Osteoblast (primary cell): ENCODE measurements at regions not wholly inside any gene's neighbourhood (a gene's known extent, or its start where the extent isn't known, plus 50 kb on each side); places are given as distances from the start of the nearest gene placed in this dataset.

ENCODE experiments used
- DNase-seq: peaks from one replicate; pipeline ENCODE4 v3.0.0; 2011; ENCODE audit warnings: low spot score, mixed read lengths; ENCODE audit not compliant: insufficient read length; ENCODE audit errors: missing footprints
- H2AFZ ChIP-seq: 2 replicates; pipeline ENCODE4 v1.6.0; 2011; ENCODE audit warnings: mild to moderate bottlenecking, low read length
- H3K27ac ChIP-seq: 2 replicates; pipeline ENCODE4 v1.5.1; 2011; ENCODE audit warnings: mild to moderate bottlenecking, low read depth, low read length, moderate library complexity
- H3K27me3 ChIP-seq: 2 replicates; pipeline ENCODE4 v1.6.0; 2012; ENCODE audit warnings: mild to moderate bottlenecking, control low read depth, inconsistent platforms, low read length, moderate library complexity; ENCODE audit not compliant: insufficient read depth
- H3K36me3 ChIP-seq: 2 replicates; pipeline ENCODE4 v1.5.1; 2011; ENCODE audit warnings: mild to moderate bottlenecking, low read length, control low read depth, moderate library complexity; ENCODE audit not compliant: insufficient read depth
- H3K4me1 ChIP-seq: 2 replicates; pipeline ENCODE4 v1.5.1; 2011; ENCODE audit warnings: mild to moderate bottlenecking, low read length, control low read depth, moderate library complexity; ENCODE audit not compliant: insufficient read depth
- H3K4me2 ChIP-seq: 2 replicates; pipeline ENCODE4 v1.6.0; 2011; ENCODE audit warnings: mild to moderate bottlenecking, low read length; ENCODE audit not compliant: insufficient read depth
- H3K4me3 ChIP-seq: fragments of 200-600 bp; sonication (generic); 3 replicates; pipeline ENCODE4 v1.5.1; 2012; ENCODE audit warnings: mild to moderate bottlenecking, low read length, inconsistent platforms; ENCODE audit not compliant: insufficient read depth
- H3K79me2 ChIP-seq: 2 replicates; pipeline ENCODE4 v1.6.0; 2012; ENCODE audit warnings: mild to moderate bottlenecking, low read length, control low read depth, inconsistent platforms; ENCODE audit not compliant: insufficient read depth
- H3K9me3 ChIP-seq: 2 replicates; pipeline ENCODE4 v1.5.1; 2011; ENCODE audit warnings: low read depth, low read length, control low read depth
- H4K20me1 ChIP-seq: 2 replicates; pipeline ENCODE4 v1.6.0; 2012; ENCODE audit warnings: mild to moderate bottlenecking, low read length, control low read depth; ENCODE audit not compliant: insufficient read depth
- TF ChIP-seq, protein P1 (sequence below): IDR thresholded peaks from 2 replicates; pipeline ENCODE4 v1.5.1; 2011; ENCODE audit warnings: mild to moderate bottlenecking, low read depth, low read length, moderate library complexity; ENCODE audit errors: extremely low read depth

GRCh38 chr6:221531-222349 lies 70.5 kb upstream of the DUSP22 start:
- Histone ChIP-seq H4K20me1 (no peaks in the 10 kb centered on the region), H3K27ac (peak overlapping the region; percentile 59), H2AFZ (peak overlapping the region; percentile 56), H3K27me3 (no peaks in the 10 kb centered on the region), H3K9me3 (no peaks in the 10 kb centered on the region), H3K4me3 (peak overlapping the region; percentile 56), H3K4me1 (peaks cover 29% of the 10 kb centered on the region), H3K36me3 (no peaks in the 10 kb centered on the region), H3K4me2 (peak overlapping the region; percentile 84), H3K79me2 (no peaks in the 10 kb centered on the region)
- TF ChIP-seq, protein P1, sequence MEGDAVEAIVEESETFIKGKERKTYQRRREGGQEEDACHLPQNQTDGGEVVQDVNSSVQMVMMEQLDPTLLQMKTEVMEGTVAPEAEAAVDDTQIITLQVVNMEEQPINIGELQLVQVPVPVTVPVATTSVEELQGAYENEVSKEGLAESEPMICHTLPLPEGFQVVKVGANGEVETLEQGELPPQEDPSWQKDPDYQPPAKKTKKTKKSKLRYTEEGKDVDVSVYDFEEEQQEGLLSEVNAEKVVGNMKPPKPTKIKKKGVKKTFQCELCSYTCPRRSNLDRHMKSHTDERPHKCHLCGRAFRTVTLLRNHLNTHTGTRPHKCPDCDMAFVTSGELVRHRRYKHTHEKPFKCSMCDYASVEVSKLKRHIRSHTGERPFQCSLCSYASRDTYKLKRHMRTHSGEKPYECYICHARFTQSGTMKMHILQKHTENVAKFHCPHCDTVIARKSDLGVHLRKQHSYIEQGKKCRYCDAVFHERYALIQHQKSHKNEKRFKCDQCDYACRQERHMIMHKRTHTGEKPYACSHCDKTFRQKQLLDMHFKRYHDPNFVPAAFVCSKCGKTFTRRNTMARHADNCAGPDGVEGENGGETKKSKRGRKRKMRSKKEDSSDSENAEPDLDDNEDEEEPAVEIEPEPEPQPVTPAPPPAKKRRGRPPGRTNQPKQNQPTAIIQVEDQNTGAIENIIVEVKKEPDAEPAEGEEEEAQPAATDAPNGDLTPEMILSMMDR = no peak
- peak; percentile 29 for DNase-seq

- Histone ChIP-seq H3K4me1 (peaks cover 31% of the 10 kb centered on the region), H4K20me1 (no peaks in the 10 kb centered on the region), H3K36me3 (no peaks in the 10 kb centered on the region), H2AFZ (no peak overlapping the region), H3K4me3 (peak overlapping the region; percentile 56), H3K27me3 (no peaks in the 10 kb centered on the region), H3K4me2 (peak overlapping the region; percentile 84), H3K27ac (no peak overlapping the region), H3K9me3 (no peaks in the 10 kb centered on the region), H3K79me2 (no peaks in the 10 kb centered on the region)
- DNase-seq = no peak
- TF ChIP-seq, protein P1 = no peak
Measured at GRCh38 chr6:222468-222867, 69.8 kb upstream of the DUSP22 start.

- Histone ChIP-seq H3K79me2 (no peaks in the 10 kb centered on the region), H3K27me3 (peaks cover 4% of the 10 kb centered on the region), H2AFZ (no peak overlapping the region), H3K9me3 (no peaks in the 10 kb centered on the region), H3K4me1 (peaks cover 36% of the 10 kb centered on the region), H4K20me1 (no peaks in the 10 kb centered on the region), H3K4me2 (no peak overlapping the region), H3K36me3 (no peaks in the 10 kb centered on the region), H3K4me3 (no peak overlapping the region), H3K27ac (no peak overlapping the region)
- DNase-seq = no peak
- TF ChIP-seq, protein P1 = no peak
Measured at GRCh38 chr6:223136-223535, 69.2 kb upstream of the DUSP22 start.

GRCh38 chr6:223763-224162 lies 68.5 kb upstream of the DUSP22 start:
- DNase-seq = no peak
- Histone ChIP-seq H3K27me3 (peaks cover 6% of the 10 kb centered on the region), H4K20me1 (no peaks in the 10 kb centered on the region), H3K4me3 (no peak overlapping the region), H3K36me3 (no peaks in the 10 kb centered on the region), H3K4me1 (peaks cover 36% of the 10 kb centered on the region), H3K27ac (no peak overlapping the region), H3K4me2 (no peak overlapping the region), H2AFZ (no peak overlapping the region), H3K79me2 (no peaks in the 10 kb centered on the region), H3K9me3 (no peaks in the 10 kb centered on the region)
- TF ChIP-seq, protein P1 = no peak
